ENCODE measurements at regions not wholly inside any gene's neighbourhood (a gene's known extent, or its start where the extent isn't known, plus 50 kb on each side); places are given as distances from the start of the nearest gene placed in this dataset.

DNA sequence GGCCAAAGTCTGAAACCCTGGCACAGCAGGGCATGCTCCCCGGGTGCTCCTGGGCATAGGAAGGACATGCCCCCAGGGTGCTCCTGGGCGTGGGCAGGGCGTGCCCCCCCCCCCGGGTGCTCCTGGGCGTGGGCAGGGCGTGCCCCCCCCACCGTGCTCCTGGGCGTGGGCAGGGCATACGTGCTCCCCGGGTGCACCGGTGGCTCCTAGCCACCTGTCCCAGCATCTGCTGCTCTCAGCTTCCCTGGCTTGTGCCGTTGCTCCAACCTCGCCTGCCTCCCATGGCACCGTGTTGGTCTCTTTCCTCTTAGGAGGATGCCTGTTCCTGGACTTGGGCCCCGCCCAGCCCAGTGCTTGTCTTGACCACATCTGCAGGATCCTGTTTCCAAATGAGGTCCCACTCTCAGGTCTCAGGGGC lies 95.6 kb upstream of the CTDP1 start:
- TF ChIP-seq CTCF (IDR thresholded peaks at IDR 0.05 in 2 of 3, conservative IDR thresholded peaks at IDR 0.05 in 1 of 3; ENCODE audit: borderline replicate concordance in 1 of 3, insufficient read depth in 1 of 3, low read depth in 2 of 3, low read length in 2 of 3) (no peak), EZH2 (IDR thresholded peaks at IDR 0.05) (no peak), POLR2AphosphoS5 (IDR thresholded peaks at IDR 0.05; ENCODE audit: low read depth, low read length) (no peak), POLR2A (IDR thresholded peaks at IDR 0.05; ENCODE audit: borderline replicate concordance, extremely low read depth, insufficient read depth, insufficient read length) (no peak), RAD21 (IDR thresholded peaks at IDR 0.05; ENCODE audit: low read depth) (no peak), MAX (IDR thresholded peaks at IDR 0.05) (no peak), CEBPB (IDR thresholded peaks at IDR 0.05; ENCODE audit: low read depth) (no peak), ELF1 (IDR thresholded peaks at IDR 0.05; ENCODE audit: borderline replicate concordance, low read depth) (no peak)
- TF ChIP-seq, protein P1, sequence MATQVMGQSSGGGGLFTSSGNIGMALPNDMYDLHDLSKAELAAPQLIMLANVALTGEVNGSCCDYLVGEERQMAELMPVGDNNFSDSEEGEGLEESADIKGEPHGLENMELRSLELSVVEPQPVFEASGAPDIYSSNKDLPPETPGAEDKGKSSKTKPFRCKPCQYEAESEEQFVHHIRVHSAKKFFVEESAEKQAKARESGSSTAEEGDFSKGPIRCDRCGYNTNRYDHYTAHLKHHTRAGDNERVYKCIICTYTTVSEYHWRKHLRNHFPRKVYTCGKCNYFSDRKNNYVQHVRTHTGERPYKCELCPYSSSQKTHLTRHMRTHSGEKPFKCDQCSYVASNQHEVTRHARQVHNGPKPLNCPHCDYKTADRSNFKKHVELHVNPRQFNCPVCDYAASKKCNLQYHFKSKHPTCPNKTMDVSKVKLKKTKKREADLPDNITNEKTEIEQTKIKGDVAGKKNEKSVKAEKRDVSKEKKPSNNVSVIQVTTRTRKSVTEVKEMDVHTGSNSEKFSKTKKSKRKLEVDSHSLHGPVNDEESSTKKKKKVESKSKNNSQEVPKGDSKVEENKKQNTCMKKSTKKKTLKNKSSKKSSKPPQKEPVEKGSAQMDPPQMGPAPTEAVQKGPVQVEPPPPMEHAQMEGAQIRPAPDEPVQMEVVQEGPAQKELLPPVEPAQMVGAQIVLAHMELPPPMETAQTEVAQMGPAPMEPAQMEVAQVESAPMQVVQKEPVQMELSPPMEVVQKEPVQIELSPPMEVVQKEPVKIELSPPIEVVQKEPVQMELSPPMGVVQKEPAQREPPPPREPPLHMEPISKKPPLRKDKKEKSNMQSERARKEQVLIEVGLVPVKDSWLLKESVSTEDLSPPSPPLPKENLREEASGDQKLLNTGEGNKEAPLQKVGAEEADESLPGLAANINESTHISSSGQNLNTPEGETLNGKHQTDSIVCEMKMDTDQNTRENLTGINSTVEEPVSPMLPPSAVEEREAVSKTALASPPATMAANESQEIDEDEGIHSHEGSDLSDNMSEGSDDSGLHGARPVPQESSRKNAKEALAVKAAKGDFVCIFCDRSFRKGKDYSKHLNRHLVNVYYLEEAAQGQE (IDR thresholded peaks at IDR 0.05; ENCODE audit: low read depth): no peak
- TF ChIP-seq, protein P2, sequence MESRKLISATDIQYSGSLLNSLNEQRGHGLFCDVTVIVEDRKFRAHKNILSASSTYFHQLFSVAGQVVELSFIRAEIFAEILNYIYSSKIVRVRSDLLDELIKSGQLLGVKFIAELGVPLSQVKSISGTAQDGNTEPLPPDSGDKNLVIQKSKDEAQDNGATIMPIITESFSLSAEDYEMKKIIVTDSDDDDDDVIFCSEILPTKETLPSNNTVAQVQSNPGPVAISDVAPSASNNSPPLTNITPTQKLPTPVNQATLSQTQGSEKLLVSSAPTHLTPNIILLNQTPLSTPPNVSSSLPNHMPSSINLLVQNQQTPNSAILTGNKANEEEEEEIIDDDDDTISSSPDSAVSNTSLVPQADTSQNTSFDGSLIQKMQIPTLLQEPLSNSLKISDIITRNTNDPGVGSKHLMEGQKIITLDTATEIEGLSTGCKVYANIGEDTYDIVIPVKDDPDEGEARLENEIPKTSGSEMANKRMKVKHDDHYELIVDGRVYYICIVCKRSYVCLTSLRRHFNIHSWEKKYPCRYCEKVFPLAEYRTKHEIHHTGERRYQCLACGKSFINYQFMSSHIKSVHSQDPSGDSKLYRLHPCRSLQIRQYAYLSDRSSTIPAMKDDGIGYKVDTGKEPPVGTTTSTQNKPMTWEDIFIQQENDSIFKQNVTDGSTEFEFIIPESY (IDR thresholded peaks at IDR 0.05; ENCODE audit: extremely low read depth, insufficient replicate concordance, low read length): no peak
